Effector memory CD4-positive, alpha-beta T cell (primary cell): ENCODE measurements at regions not wholly inside any gene's neighbourhood (a gene's known extent, or its start where the extent isn't known, plus 50 kb on each side); places are given as distances from the start of the nearest gene placed in this dataset.

Experiments
- DNase-seq, 3 donors: peaks; one replicate each; pipeline ENCODE4 v3.0.0-alpha.2; 2020
- H3K27ac ChIP-seq: 2 replicates; pipeline ENCODE4 v1.7.0; 2013; ENCODE audit warnings: mild to moderate bottlenecking, low read length, moderate library complexity; ENCODE audit not compliant: insufficient read depth, poor library complexity, severe bottlenecking
- H3K27me3 ChIP-seq: replicated peaks from 2 replicates; pipeline ENCODE4 v1.7.0; 2013; ENCODE audit warnings: mild to moderate bottlenecking, low read length; ENCODE audit not compliant: insufficient read depth, control insufficient read depth, poor library complexity, severe bottlenecking
- H3K36me3 ChIP-seq: 2 replicates; pipeline ENCODE4 v1.7.0; 2013; ENCODE audit warnings: mild to moderate bottlenecking, low read length, moderate library complexity; ENCODE audit not compliant: control insufficient read depth, insufficient read depth
- H3K4me1 ChIP-seq: 2 replicates; pipeline ENCODE4 v1.7.0; 2013; ENCODE audit warnings: low read length, mild to moderate bottlenecking; ENCODE audit not compliant: control insufficient read depth, insufficient read depth, poor library complexity, severe bottlenecking
- H3K4me3 ChIP-seq: 2 replicates; pipeline ENCODE4 v1.7.0; 2013; ENCODE audit warnings: low read length, low read depth, mild to moderate bottlenecking; ENCODE audit not compliant: insufficient read depth, poor library complexity, severe bottlenecking
- H3K9me3 ChIP-seq: 2 replicates; pipeline ENCODE4 v1.7.0; 2013; ENCODE audit warnings: mild to moderate bottlenecking, low read length, moderate library complexity; ENCODE audit not compliant: control insufficient read depth

DNA sequence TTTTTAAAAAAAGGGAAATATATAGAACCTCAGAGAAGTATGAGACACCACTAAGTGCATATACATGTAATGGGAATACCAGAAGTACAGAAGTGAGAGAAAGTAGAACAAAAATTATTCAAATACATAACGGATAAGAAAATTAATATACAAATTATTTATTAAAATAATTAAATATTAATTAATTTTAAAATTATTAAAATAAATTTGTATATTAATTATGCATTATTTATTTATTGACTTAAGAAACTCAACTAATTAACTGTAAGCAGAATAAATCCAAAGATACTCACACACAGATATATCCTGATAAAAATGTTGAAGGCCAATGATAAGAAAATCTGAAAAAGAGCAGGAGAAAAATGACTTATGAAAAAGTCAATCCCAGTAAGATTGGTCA lies 1333.5 kb upstream of the CELF2 start:
- DNase-seq, result no peak
- no peaks in the 10 kb centered on the region for H3K27me3 ChIP-seq
- no peaks in the 10 kb centered on the region for H3K9me3 ChIP-seq
- H3K27ac ChIP-seq, result no peak overlapping the region
- H3K4me3 ChIP-seq, result no peak overlapping the region
- no peaks in the 10 kb centered on the region for H3K4me1 ChIP-seq
- no peaks in the 10 kb centered on the region for H3K36me3 ChIP-seq

GRCh38 chr10:9685596-9685995 lies 1332.1 kb upstream of the CELF2 start:
- Histone ChIP-seq H3K4me1 (no peaks in the 10 kb centered on the region), H3K4me3 (no peak overlapping the region), H3K9me3 (no peaks in the 10 kb centered on the region), H3K36me3 (no peaks in the 10 kb centered on the region), H3K27ac (no peak overlapping the region), H3K27me3 (no peaks in the 10 kb centered on the region)
- no peak for DNase-seq

GRCh38 chr10:9688711-9689110 lies 1329.0 kb upstream of the CELF2 start:
- Histone ChIP-seq H3K27ac (no peak overlapping the region), H3K4me1 (no peaks in the 10 kb centered on the region), H3K36me3 (no peaks in the 10 kb centered on the region), H3K27me3 (no peaks in the 10 kb centered on the region), H3K4me3 (no peak overlapping the region), H3K9me3 (no peaks in the 10 kb centered on the region)
- DNase-seq, result no peak

GRCh38 chr10:9707216-9707615 lies 1310.5 kb upstream of the CELF2 start:
- DNase-seq, result no peak
- no peaks in the 10 kb centered on the region for H3K36me3 ChIP-seq
- H3K27me3 ChIP-seq, result no peaks in the 10 kb centered on the region
- H3K4me3 ChIP-seq, result no peak overlapping the region
- no peaks in the 10 kb centered on the region for H3K4me1 ChIP-seq
- H3K27ac ChIP-seq, result no peak overlapping the region
- H3K9me3 ChIP-seq, result no peaks in the 10 kb centered on the region

GRCh38 chr10:9709849-9710248 lies 1307.8 kb upstream of the CELF2 start:
- H3K4me1 ChIP-seq, result no peaks in the 10 kb centered on the region
- H3K36me3 ChIP-seq, result no peaks in the 10 kb centered on the region
- H3K4me3 ChIP-seq, result no peak overlapping the region
- no peaks in the 10 kb centered on the region for H3K9me3 ChIP-seq
- no peaks in the 10 kb centered on the region for H3K27me3 ChIP-seq
- DNase-seq, result no peak
- no peak overlapping the region for H3K27ac ChIP-seq

- H3K4me3 ChIP-seq, result no peak overlapping the region
- H3K36me3 ChIP-seq, result no peaks in the 10 kb centered on the region
- H3K27me3 ChIP-seq, result no peaks in the 10 kb centered on the region
- H3K4me1 ChIP-seq, result no peaks in the 10 kb centered on the region
- no peak for DNase-seq
- no peak overlapping the region for H3K27ac ChIP-seq
- H3K9me3 ChIP-seq, result no peaks in the 10 kb centered on the region
Observed at GRCh38 chr10:9712393-9712792, 1305.3 kb upstream of the CELF2 start.

- Histone ChIP-seq H3K27ac (no peak overlapping the region), H3K36me3 (no peaks in the 10 kb centered on the region), H3K9me3 (no peaks in the 10 kb centered on the region), H3K27me3 (no peaks in the 10 kb centered on the region), H3K4me1 (no peaks in the 10 kb centered on the region), H3K4me3 (no peak overlapping the region)
- no peak for DNase-seq
Observed at GRCh38 chr10:9719246-9719645, 1298.4 kb upstream of the CELF2 start.

- Histone ChIP-seq H3K36me3 (no peaks in the 10 kb centered on the region), H3K4me1 (no peaks in the 10 kb centered on the region), H3K9me3 (no peaks in the 10 kb centered on the region), H3K27ac (no peak overlapping the region), H3K4me3 (no peak overlapping the region), H3K27me3 (no peaks in the 10 kb centered on the region)
- DNase-seq, result no peak
Observed at GRCh38 chr10:9733766-9734165, 1283.9 kb upstream of the CELF2 start.

DNA sequence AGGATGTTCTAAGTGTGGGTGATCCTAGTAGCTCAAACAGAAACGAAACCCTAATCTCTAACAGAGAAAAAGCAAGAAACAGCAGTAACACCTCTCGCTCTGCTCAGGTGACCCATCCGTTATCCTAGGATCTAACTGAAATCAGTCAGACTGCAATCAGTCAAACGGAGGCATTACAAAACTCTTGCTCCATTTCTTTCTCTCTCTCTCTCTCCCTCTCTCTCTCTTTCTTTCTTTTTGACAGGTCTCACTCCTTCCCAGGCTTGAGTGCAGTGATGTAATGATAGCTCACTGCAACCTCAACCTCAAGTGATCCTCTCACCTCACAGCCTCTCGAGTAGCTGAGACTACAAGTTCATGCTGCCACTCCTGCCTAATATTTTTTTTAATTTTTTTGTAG lies 1283.5 kb upstream of the CELF2 start:
- DNase-seq, result no peak
- no peak overlapping the region for H3K27ac ChIP-seq
- no peaks in the 10 kb centered on the region for H3K36me3 ChIP-seq
- no peaks in the 10 kb centered on the region for H3K27me3 ChIP-seq
- no peaks in the 10 kb centered on the region for H3K9me3 ChIP-seq
- no peak overlapping the region for H3K4me3 ChIP-seq
- H3K4me1 ChIP-seq, result no peaks in the 10 kb centered on the region

DNA sequence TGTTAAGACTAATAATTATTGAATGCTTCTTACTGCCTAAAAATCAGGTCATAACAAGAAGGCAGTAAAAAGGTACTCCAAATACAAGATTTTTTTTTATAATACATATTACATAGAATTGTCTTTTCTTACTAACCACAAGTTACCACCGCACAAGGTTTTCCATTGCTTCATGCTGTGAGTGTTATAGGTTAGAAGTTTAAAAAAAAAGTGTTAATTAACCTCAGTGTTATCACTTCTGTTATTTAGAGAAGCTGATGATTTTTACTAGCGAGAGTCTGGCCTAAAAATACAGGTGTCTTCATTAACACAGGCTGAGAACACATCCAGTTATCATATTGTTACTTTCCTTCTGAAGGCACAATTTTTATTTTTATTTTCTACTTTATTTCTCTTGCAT lies 1281.9 kb upstream of the CELF2 start:
- H3K36me3 ChIP-seq, result no peaks in the 10 kb centered on the region
- H3K4me3 ChIP-seq, result no peak overlapping the region
- H3K9me3 ChIP-seq, result no peaks in the 10 kb centered on the region
- no peak overlapping the region for H3K27ac ChIP-seq
- no peaks in the 10 kb centered on the region for H3K27me3 ChIP-seq
- DNase-seq, result no peak
- H3K4me1 ChIP-seq, result no peaks in the 10 kb centered on the region

GRCh38 chr10:9743639-9744038 lies 1274.0 kb upstream of the CELF2 start:
- Histone ChIP-seq H3K27me3 (no peaks in the 10 kb centered on the region), H3K9me3 (no peaks in the 10 kb centered on the region), H3K36me3 (no peaks in the 10 kb centered on the region), H3K4me1 (no peaks in the 10 kb centered on the region), H3K4me3 (no peak overlapping the region), H3K27ac (no peak overlapping the region)
- DNase-seq, result no peak
